Activated CD8-positive, alpha-beta T cell treated with anti-CD3 and anti-CD28 coated beads, Interleukin-2, amount 10 ng/mL, durations not matched to agents 7 days and 5 days (primary cell): ENCODE measurements at regions not wholly inside any gene's neighbourhood (a gene's known extent, or its start where the extent isn't known, plus 50 kb on each side); places are given as distances from the start of the nearest gene placed in this dataset.

Experiments
- ATAC-seq: fragments of 150-1000 bp; cut with Tn5 transposase; one replicate; pipeline ENCODE4 v1.10.0; 2021; ENCODE audit warnings: moderate library complexity
- CTCF ChIA-PET: fragments of 350-600 bp; sonication (Branson Sonifier 250); formaldehyde crosslinking; loops from one replicate; lab custom pipeline; 2021; ENCODE audit warnings: antibody characterized with exemption; lab: Charles Lee
- POLR2A ChIA-PET: fragments of 350-600 bp; sonication (Branson Sonifier 250); formaldehyde crosslinking; loops from one replicate; lab custom pipeline; 2021; ENCODE audit warnings: antibody characterized with exemption; lab: Charles Lee
- DNase-seq: peaks from one replicate; pipeline ENCODE4 v3.0.0-alpha.2; 2020
- H3K27ac Mint-ChIP-seq: one replicate; pipeline ENCODE4 v1.8.0; 2021; ENCODE audit warnings: mild to moderate bottlenecking, mixed read lengths
- H3K27me3 Mint-ChIP-seq: one replicate; pipeline ENCODE4 v1.8.0; 2021; ENCODE audit warnings: low read depth, mixed read lengths
- H3K36me3 Mint-ChIP-seq: one replicate; pipeline ENCODE4 v1.8.0; 2021; ENCODE audit warnings: low read depth, mixed read lengths
- H3K4me1 Mint-ChIP-seq: one replicate; pipeline ENCODE4 v1.8.0; 2021; ENCODE audit warnings: low read depth, mixed read lengths
- H3K4me3 Mint-ChIP-seq: one replicate; pipeline ENCODE4 v1.8.0; 2021; ENCODE audit warnings: mild to moderate bottlenecking, mixed read lengths
- H3K9me3 Mint-ChIP-seq: one replicate; pipeline ENCODE4 v1.8.0; 2022; ENCODE audit warnings: mixed read lengths; ENCODE audit not compliant: insufficient read depth

DNA sequence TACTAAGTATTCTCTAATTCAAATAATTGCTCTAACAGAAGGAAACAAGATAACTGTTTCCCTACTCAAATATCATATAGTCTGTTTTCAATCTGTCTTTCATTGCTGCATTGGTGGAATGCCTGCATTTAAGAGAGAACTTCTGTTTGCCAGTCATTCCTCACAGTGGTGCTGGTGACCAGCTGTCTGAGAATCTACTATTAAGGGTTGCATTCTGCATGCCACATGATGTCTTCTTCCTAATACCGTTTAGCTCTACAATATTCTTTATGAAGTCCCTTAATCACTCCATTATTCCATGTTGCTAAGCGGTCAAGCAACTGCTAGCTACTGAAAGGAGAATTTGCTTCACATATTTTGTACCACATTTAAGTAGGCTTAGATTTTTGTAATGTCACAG is 167.1 kb upstream of the CENPE start:
- Mint-ChIP-seq H3K9me3 (no peaks in the 10 kb centered on the region), H3K27ac (no peak overlapping the region)
- POLR2A ChIA-PET = no interaction called here

DNA sequence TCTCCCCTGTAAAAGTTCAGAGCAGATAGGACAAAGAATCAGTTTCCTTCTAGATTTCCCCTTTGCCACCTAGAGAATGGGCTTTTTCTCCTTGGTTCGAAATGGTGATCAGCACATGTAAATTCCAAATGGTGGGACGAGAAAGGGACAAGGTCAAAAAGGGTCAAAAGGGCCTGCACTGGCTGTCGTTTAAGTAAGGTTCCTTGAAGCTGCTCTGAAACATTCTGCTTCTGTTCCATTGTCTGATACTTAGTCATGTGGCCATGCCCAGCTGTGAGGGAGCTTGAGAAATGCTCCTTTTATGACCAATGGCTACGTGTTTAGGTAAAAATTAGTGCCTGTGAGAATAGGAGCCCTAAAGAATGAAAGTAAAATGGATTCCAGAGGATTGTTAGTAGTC is 165.9 kb upstream of the CENPE start:
- Mint-ChIP-seq H3K4me3 (no peak overlapping the region), H3K9me3 (peaks cover 11% of the 10 kb centered on the region), H3K27ac (no peak overlapping the region), H3K4me1 (no peaks in the 10 kb centered on the region), H3K36me3 (no peaks in the 10 kb centered on the region), H3K27me3 (no peaks in the 10 kb centered on the region)
- ATAC-seq = no peak
- ChIA-PET POLR2A (no interaction called here), CTCF (no interaction called here)
- DNase-seq = no peak

More for the DNA sequence above, 167.1 kb upstream of the CENPE start:
- no peak for ATAC-seq
- CTCF ChIA-PET = no interaction called here
- Mint-ChIP-seq H3K36me3 (no peaks in the 10 kb centered on the region), H3K4me3 (no peak overlapping the region), H3K4me1 (no peaks in the 10 kb centered on the region), H3K27me3 (no peaks in the 10 kb centered on the region)
- DNase-seq = no peak

DNA sequence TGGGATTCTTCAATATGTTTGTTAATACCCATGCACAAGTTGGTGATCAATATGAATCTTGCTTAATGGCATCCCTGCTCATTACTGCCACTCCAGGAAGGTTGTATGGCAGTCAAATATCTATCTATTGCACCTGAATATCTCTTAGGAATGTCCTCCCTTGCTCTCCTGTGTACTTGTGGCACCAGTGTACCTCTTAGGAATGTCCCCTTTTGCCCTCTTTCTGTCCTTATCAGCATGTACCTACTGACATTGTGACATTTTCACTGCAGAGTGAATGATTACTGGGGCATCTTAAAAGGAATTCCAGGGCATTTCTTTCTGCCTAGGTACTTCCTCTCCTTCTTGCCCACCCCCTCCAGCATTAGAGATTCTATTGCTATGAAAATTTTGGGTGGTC is 163.8 kb upstream of the CENPE start:
- Mint-ChIP-seq H3K9me3 (peaks cover 18% of the 10 kb centered on the region), H3K27me3 (no peaks in the 10 kb centered on the region), H3K27ac (no peak overlapping the region), H3K4me1 (no peaks in the 10 kb centered on the region), H3K4me3 (no peak overlapping the region), H3K36me3 (no peaks in the 10 kb centered on the region)
- ChIA-PET CTCF (no interaction called here), POLR2A (no interaction called here)
- DNase-seq (no peak), ATAC-seq (no peak)

DNA sequence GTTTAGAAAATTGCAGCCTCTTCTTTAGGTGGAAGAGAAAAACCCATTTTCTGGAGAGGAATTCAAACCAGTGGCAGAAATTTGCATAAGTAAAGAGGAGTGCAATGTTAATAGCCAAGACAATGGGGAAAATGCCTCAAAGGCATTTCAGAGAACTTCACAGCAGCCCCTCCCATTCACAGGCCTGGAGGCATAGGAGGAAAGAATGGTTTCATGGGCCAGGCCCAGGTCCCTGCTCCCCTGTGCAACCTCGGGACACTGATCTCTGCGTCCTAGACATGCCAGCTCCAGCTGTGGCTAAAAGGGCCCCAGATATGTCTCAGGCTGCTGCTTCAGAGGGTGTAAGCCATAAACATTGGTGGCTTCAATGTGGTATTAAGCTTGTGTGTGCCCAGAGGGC is 161.8 kb upstream of the CENPE start:
- ATAC-seq (no peak), DNase-seq (no peak)
- no peaks in the 10 kb centered on the region for H3K27me3 Mint-ChIP-seq
- H3K27ac Mint-ChIP-seq = no peak overlapping the region
- POLR2A ChIA-PET = no interaction called here
- no peak overlapping the region for H3K4me3 Mint-ChIP-seq
- no peaks in the 10 kb centered on the region for H3K36me3 Mint-ChIP-seq
- H3K4me1 Mint-ChIP-seq = no peaks in the 10 kb centered on the region
- H3K9me3 Mint-ChIP-seq = peaks cover 18% of the 10 kb centered on the region
- CTCF ChIA-PET = no interaction called here

DNA sequence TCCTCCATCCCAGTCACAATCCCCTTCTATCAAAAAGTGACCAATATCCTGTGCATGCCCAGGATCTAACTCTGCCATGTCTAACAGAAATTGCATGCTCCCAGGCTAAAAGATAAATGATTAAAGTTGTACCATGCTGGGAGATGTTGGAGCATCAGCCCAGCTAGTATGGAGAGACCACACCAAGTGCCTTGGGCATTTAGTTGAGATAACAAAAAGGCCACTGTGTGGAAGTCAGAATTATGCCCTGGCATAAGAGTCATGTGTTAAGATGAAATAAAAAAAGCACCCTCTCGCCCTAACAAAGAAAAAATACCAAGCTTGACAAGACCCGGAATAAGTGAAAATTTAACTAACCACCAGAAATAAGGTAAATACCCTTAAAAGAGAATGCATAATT is 155.9 kb upstream of the CENPE start:
- no peak overlapping the region for H3K27ac Mint-ChIP-seq
- no peak for DNase-seq
- peaks cover 6% of the 10 kb centered on the region for H3K9me3 Mint-ChIP-seq
- ATAC-seq = no peak
- no peaks in the 10 kb centered on the region for H3K36me3 Mint-ChIP-seq
- H3K4me1 Mint-ChIP-seq = no peaks in the 10 kb centered on the region
- POLR2A ChIA-PET = no interaction called here
- H3K27me3 Mint-ChIP-seq = no peaks in the 10 kb centered on the region
- CTCF ChIA-PET = no interaction called here
- no peak overlapping the region for H3K4me3 Mint-ChIP-seq

DNA sequence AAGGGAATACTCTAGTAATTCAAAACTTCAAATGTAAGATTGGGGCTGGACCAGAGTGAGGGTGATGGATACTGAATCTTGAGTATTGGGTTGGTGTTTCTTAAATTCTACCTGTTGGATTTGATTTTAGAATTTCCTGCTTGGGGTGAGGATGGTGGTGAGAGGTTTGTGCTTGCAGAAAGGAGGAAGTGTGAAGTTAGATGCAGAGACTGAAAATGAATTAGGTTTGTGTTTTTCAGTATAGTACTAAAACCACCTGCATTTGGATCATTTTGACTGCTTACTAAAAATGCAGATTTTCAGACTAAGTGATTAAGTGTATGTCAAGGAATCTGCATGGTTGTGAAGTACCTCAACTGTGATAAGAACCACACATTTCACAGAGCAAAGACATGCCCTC is 131.5 kb upstream of the CENPE start:
- Mint-ChIP-seq H3K9me3 (no peaks in the 10 kb centered on the region), H3K4me3 (no peak overlapping the region), H3K27ac (no peak overlapping the region), H3K36me3 (no peaks in the 10 kb centered on the region), H3K4me1 (no peaks in the 10 kb centered on the region), H3K27me3 (no peaks in the 10 kb centered on the region)
- ATAC-seq (no peak), DNase-seq (no peak)
- ChIA-PET POLR2A (no interaction called here), CTCF (no interaction called here)

DNA sequence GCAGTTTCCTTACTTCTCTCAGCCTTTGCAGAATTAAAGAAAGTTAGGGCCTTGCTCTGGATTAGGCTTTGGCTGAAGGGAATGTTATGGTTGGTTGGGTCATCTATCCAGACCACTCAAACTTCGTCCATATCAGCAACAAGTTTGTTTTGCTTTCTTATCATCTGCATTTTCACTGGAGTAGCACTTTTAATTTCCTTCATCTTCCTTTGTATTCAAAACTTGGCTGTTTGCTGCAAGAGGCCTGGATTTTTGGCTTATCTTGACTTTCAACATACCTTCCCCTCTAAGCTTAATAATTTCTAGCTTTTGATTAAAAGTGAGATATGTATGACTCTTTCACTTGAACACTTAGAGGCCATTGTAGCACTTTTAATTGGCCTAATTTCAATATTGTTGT is 126.7 kb upstream of the CENPE start:
- no peak for DNase-seq
- POLR2A ChIA-PET = no interaction called here

DNA sequence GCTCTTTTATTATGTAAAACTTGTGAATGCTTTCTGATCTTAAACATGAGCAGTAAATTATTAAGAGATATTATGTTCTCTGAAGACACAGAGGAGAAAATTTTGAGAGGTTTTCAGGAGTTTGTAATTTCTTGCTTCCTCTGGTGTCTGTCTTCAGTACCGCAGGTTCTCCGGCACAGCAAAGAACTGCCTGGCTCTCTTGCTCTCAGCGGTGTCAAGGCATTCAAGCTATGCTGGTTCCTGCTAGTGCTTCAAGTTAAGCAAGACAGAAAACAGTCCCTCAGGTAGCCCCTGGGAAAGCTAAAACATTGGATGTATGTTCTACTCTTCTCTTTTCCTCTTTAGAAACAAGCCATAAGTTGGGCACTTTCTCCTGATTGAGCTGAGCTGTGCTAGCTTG is 120.2 kb upstream of the CENPE start:
- no peak overlapping the region for H3K4me3 Mint-ChIP-seq
- no peak for DNase-seq
- no peak overlapping the region for H3K27ac Mint-ChIP-seq
- no peak for ATAC-seq
- no peaks in the 10 kb centered on the region for H3K36me3 Mint-ChIP-seq
- ChIA-PET CTCF (no interaction called here), POLR2A (no interaction called here)
- no peaks in the 10 kb centered on the region for H3K27me3 Mint-ChIP-seq
- no peaks in the 10 kb centered on the region for H3K4me1 Mint-ChIP-seq
- H3K9me3 Mint-ChIP-seq = peaks cover 14% of the 10 kb centered on the region

More for the DNA sequence above, 126.7 kb upstream of the CENPE start:
- CTCF ChIA-PET = no interaction called here
- Mint-ChIP-seq H3K9me3 (no peaks in the 10 kb centered on the region), H3K27ac (no peak overlapping the region), H3K27me3 (no peaks in the 10 kb centered on the region), H3K4me3 (no peak overlapping the region), H3K36me3 (no peaks in the 10 kb centered on the region), H3K4me1 (no peaks in the 10 kb centered on the region)
- ATAC-seq = no peak

DNA sequence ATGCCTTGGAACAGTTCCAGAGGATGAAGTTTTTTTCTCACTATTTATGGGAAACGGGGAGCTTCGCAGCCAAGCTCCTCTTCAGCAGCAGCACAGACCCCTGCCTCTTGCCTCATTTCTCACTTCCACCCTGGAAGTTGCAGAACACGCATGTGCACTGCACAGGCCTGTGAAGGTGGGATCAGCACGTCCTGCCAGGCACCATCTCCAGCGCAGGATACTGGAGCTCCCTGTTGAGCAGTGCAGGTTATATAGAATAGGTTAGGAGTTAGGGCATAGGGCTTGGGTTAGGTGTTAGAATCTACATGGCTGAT is 110.1 kb upstream of the CENPE start:
- CTCF ChIA-PET = no interaction called here
- no peak for ATAC-seq
- DNase-seq = no peak
- H3K36me3 Mint-ChIP-seq = no peaks in the 10 kb centered on the region
- no peak overlapping the region for H3K27ac Mint-ChIP-seq
- H3K27me3 Mint-ChIP-seq = no peaks in the 10 kb centered on the region
- POLR2A ChIA-PET = no interaction called here
- H3K9me3 Mint-ChIP-seq = no peaks in the 10 kb centered on the region
- no peak overlapping the region for H3K4me3 Mint-ChIP-seq
- H3K4me1 Mint-ChIP-seq = no peaks in the 10 kb centered on the region

DNA sequence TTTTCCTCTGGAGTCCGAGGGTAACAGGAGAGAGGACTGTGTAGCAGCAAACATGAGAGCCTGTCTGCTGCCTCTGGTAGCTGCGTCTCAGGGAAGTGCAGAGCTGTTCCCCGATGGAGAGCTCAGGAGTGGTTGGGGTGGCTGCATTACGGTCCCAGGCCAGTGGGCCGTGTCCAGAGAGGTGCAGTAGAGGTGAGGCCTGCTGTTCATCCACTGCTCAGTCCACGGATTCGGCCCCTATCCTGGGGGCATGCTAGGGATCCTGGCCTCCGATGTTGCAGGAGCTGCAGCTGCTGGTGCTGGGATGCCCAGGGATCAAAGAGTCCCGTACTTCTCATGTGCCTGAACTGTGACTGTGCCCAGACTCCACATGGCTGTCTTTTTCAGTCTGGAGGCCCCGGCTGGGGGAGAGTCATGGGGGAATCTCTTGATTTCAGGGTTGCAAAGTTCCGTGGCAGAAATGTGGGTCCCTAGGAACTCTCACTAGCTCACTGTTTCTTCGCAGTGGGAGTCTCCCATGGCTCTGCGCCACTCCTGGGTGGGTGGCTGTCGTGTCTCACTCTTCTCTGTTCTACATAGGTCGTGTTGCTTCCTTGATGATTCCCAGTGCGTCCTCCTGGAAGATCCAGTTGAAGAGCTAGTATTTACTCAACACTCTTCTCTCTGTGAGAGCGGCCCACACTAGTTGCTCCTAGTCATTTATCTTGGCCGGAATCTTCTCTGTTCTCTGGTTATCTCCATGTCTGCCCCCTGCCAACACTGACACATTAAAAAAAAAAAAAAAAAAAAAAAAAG is 109.5 kb upstream of the CENPE start:
- ChIA-PET CTCF (no interaction called here), POLR2A (no interaction called here)
- H3K4me3 Mint-ChIP-seq = no peak overlapping the region
- DNase-seq (no peak), ATAC-seq (no peak)
- no peak overlapping the region for H3K27ac Mint-ChIP-seq
- no peaks in the 10 kb centered on the region for H3K4me1 Mint-ChIP-seq
- H3K27me3 Mint-ChIP-seq = no peaks in the 10 kb centered on the region
- H3K9me3 Mint-ChIP-seq = no peaks in the 10 kb centered on the region
- no peaks in the 10 kb centered on the region for H3K36me3 Mint-ChIP-seq

DNA sequence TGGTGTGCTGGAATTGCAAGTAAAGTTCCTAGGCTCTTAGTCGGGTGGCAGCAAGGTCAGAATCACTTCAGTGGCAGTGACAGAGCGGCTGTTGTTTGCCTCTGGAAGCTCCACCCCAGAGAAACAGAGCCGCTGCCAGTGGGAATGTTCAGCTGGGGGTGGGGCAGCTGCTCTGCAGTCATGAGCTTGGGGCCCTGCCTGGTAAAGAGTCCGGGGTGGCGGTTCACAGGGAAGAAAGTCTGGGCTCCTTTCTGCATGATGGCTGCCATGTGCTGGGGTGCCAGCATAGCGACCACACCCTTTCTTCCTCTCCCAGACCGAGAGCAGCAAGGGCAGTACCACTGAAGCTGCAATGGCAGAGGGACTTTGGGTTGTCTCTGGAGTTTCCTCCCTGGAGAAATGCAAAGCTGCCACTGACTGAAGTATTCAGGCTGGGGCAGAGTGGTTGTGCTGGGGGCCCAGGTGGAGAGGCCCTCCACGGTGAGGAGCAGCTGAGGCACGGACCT is 108.8 kb upstream of the CENPE start:
- ATAC-seq (no peak), DNase-seq (no peak)
- Mint-ChIP-seq H3K27ac (no peak overlapping the region), H3K9me3 (no peaks in the 10 kb centered on the region), H3K4me3 (no peak overlapping the region), H3K4me1 (no peaks in the 10 kb centered on the region), H3K27me3 (no peaks in the 10 kb centered on the region), H3K36me3 (no peaks in the 10 kb centered on the region)
- ChIA-PET CTCF (no interaction called here), POLR2A (interaction anchor here (0.6 kb wide), 1 partner anchor 13 kb away, joined by 4 read pairs; no protein-coding TSS in a partner anchor)

DNA sequence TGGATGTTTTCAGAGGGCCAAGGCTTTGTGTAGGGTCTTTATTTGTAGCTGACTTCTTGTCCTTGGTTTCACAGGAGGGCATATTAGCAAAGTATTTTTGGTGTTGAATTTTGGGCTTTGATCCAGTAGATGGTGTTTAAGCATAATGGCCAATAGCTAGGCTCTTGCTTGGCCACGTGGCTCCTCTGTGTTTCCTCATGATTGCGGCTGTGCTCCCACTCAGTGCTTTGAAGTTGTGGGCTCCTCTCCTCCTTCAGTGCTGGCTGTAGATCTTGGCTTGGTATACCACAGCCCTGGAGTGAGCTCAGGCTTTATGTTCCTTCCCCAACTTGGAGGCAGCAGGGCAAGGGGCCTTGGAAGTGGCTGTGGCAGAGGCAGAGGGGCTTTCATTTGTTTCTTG is 107.2 kb upstream of the CENPE start:
- ATAC-seq (no peak), DNase-seq (no peak)
- no peaks in the 10 kb centered on the region for H3K36me3 Mint-ChIP-seq
- POLR2A ChIA-PET = no interaction called here
- H3K4me3 Mint-ChIP-seq = no peak overlapping the region
- no peaks in the 10 kb centered on the region for H3K4me1 Mint-ChIP-seq
- H3K27me3 Mint-ChIP-seq = no peaks in the 10 kb centered on the region
- H3K9me3 Mint-ChIP-seq = no peaks in the 10 kb centered on the region
- no peak overlapping the region for H3K27ac Mint-ChIP-seq
- CTCF ChIA-PET = no interaction called here

DNA sequence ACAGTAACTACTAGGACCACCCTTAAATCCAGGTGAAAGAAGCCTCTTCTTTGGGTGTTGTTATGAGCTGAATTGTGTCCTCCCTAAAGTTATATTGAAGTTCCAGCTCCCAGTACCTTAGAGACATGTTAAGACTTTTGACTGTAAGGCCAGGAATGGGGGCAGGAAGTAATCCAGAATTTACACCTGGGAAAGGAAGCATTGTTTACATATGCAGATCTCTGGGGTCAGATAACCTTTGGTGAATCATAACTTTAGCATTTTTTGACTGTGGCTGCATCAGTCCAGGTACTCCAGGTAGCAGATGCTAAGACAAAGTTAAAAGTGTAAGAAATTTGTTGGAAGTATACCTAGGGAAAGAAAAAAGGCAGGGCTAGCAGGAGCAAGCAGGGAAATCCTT is 104.9 kb upstream of the CENPE start:
- H3K9me3 Mint-ChIP-seq = no peaks in the 10 kb centered on the region
- ChIA-PET CTCF (no interaction called here), POLR2A (no interaction called here)
- no peak for DNase-seq
- H3K4me1 Mint-ChIP-seq = no peaks in the 10 kb centered on the region
- H3K27ac Mint-ChIP-seq = no peak overlapping the region
- H3K4me3 Mint-ChIP-seq = no peak overlapping the region
- H3K36me3 Mint-ChIP-seq = no peaks in the 10 kb centered on the region
- ATAC-seq = no peak
- H3K27me3 Mint-ChIP-seq = no peaks in the 10 kb centered on the region
